Keratinocyte (primary cell): ENCODE measurements at regions not wholly inside any gene's neighbourhood (a gene's known extent, or its start where the extent isn't known, plus 50 kb on each side); places are given as distances from the start of the nearest gene placed in this dataset.

Experiments used
- CTCF ChIP-seq, 3 experiments: IDR thresholded peaks in 1 of 3; conservative IDR thresholded peaks in 1 of 3; optimal IDR thresholded peaks in 1 of 3; 2 replicates in 2 of 3; 3 replicates in 1 of 3; pipeline versions ENCODE3 to v1.5.1; 2011; ENCODE audit warnings: low read length in 3 of 3, mild to moderate bottlenecking in 3 of 3, moderate library complexity in 2 of 3, control low read depth in 1 of 3, inconsistent platforms in 1 of 3; ENCODE audit not compliant: insufficient read depth in 2 of 3; ENCODE audit errors: extremely low read depth in 1 of 3
- EZH2 ChIP-seq: IDR thresholded peaks from one replicate; pipeline ENCODE4 v1.6.1; 2012; ENCODE audit warnings: inconsistent platforms, mild to moderate bottlenecking, low read length, moderate library complexity

- TF ChIP-seq CTCF (optimal IDR thresholded peaks at IDR 0.05 in 1 of 3, IDR thresholded peaks at IDR 0.05 in 1 of 3, conservative IDR thresholded peaks at IDR 0.05 in 1 of 3; ENCODE audit: extremely low read depth in 1 of 3, insufficient read depth in 2 of 3, low read length in 3 of 3): no peak
- no peak for TF ChIP-seq EZH2
These were observed 141.7 kb upstream of the GPC1 start for GRCh38 chr2:240293557-240294461.
